ENCODE measurements at regions not wholly inside any gene's neighbourhood (a gene's known extent, or its start where the extent isn't known, plus 50 kb on each side); places are given as distances from the start of the nearest gene placed in this dataset.

GRCh38 chr5:12460493-12461261, 556.4 kb upstream of the CTNND2 start:
- no peak for FAIRE-seq
- CTCF ChIA-PET (ENCODE audit: partially characterized antibody) = interaction anchor here (0.9 to 1.1 kb wide), 2 partner anchors 9 to 12 kb away, joined by 3 read pairs; no protein-coding TSS in a partner anchor

More at GRCh38 chr5:12460493-12461261, 556.4 kb upstream of the CTNND2 start:
- no peak overlapping the region for H3K56ac ChIP-seq (replicated peaks; ENCODE audit: insufficient read length, low read depth, low read length)
- no peaks in the 10 kb centered on the region for H4K20me1 ChIP-seq (replicated peaks in 1 of 2; ENCODE audit: control insufficient read depth in 1 of 2, insufficient read depth in 2 of 2, low read length in 2 of 2)
- H4K91ac ChIP-seq (replicated peaks; ENCODE audit: insufficient read length, low read length) = no peak overlapping the region
- no peaks in the 10 kb centered on the region for H3K79me2 ChIP-seq (ENCODE audit: control insufficient read depth in 1 of 2, insufficient read depth in 2 of 2, low read length in 2 of 2)
- no peak overlapping the region for H2BK12ac ChIP-seq (ENCODE audit: low read depth, low read length)
- no peak overlapping the region for H3K9ac ChIP-seq (replicated peaks in 1 of 4; ENCODE audit: extremely low read depth in 1 of 4, low read depth in 3 of 4, low read length in 3 of 4)
- H3K27ac ChIP-seq (ENCODE audit: low read depth, low read length) = no peak overlapping the region
- no peaks in the 10 kb centered on the region for H3K27me3 ChIP-seq (replicated peaks in 1 of 4; ENCODE audit: control insufficient read depth in 3 of 4, extremely low read depth in 1 of 4, insufficient read depth in 3 of 4, low read length in 3 of 4)
- H3K4me1 ChIP-seq (replicated peaks in 1 of 4; ENCODE audit: control insufficient read depth in 3 of 4, insufficient read depth in 4 of 4, low read length in 3 of 4) = 0 out of 7 replicates have a peak, but pooled peaks cover 0 to 3% (median 0%) of the 10 kb centered on the region in 4 experiments
- TF ChIP-seq RFX5 (IDR thresholded peaks at IDR 0.05; ENCODE audit: borderline replicate concordance, low read depth, low read length) (no peak), SAP30 (IDR thresholded peaks at IDR 0.05; ENCODE audit: insufficient read depth, insufficient replicate concordance, low read length) (no peak), CHD1 (IDR thresholded peaks at IDR 0.05; ENCODE audit: low read depth, low read length) (no peak)
- H2AK5ac ChIP-seq (ENCODE audit: low read depth, low read length) = no peak overlapping the region
- no peak overlapping the region for H4K5ac ChIP-seq (ENCODE audit: insufficient read length, low read depth, low read length)
- H2BK15ac ChIP-seq (ENCODE audit: low read length) = no peak overlapping the region
- peak overlapping the region; percentile 92 for H2AFZ ChIP-seq (ENCODE audit: low read length)
- peak overlapping the region; percentile 74; the same call in 1 of the 2 replicates for H2BK5ac ChIP-seq (ENCODE audit: low read depth, low read length)
- H3K14ac ChIP-seq (ENCODE audit: insufficient read length) = no peak overlapping the region
- no peak overlapping the region for H4K8ac ChIP-seq (ENCODE audit: extremely low read depth, insufficient read depth, low read length)
- no peak overlapping the region for H3K4me3 ChIP-seq (ENCODE audit: extremely low read depth in 1 of 4, insufficient read depth in 2 of 4, low read depth in 3 of 4, low read length in 4 of 4)
- no peaks in the 10 kb centered on the region for H3K23me2 ChIP-seq (ENCODE audit: low read depth, low read length)
- H3K4me2 ChIP-seq (ENCODE audit: insufficient read depth in 1 of 2, low read depth in 2 of 2, low read length in 2 of 2) = no peak overlapping the region
- POLR2A ChIA-PET (ENCODE audit: partially characterized antibody) = no interaction called here
- H3K23ac ChIP-seq (ENCODE audit: insufficient read length) = no peak overlapping the region
- H3K4ac ChIP-seq (replicated peaks; ENCODE audit: insufficient read length, low read depth, low read length) = no peak overlapping the region
- H3K18ac ChIP-seq (ENCODE audit: extremely low read depth, low read length) = no peak overlapping the region
- H2BK120ac ChIP-seq (replicated peaks; ENCODE audit: low read depth, low read length) = no peak overlapping the region
- H3K79me1 ChIP-seq (ENCODE audit: low read depth, low read length) = no peaks in the 10 kb centered on the region
- 82% methylated on average over 8 of the region's 8 CpGs; no CpG with 5 or more reads in 1 of the 2 experiments for WGBS, 2 experiments (ENCODE audit: extremely low coverage in 1 of 2, insufficient coverage in 1 of 2, insufficient read length in 1 of 2, insufficient replicate concordance in 2 of 2, low coverage in 1 of 2, low lambda C conversion rate in 2 of 2, missing lambda C conversion rate in 1 of 2)
- DNase-seq (ENCODE audit: low read depth in 1 of 2, low spot score in 2 of 2) = no peak
- 0 out of 4 replicates have a peak, but pooled peaks cover 0 to 3% of the 10 kb centered on the region in 2 experiments for H3K9me3 ChIP-seq (ENCODE audit: insufficient read depth in 2 of 2, low read depth in 1 of 2, low read length in 1 of 2)
- H3K36me3 ChIP-seq (ENCODE audit: control insufficient read depth in 2 of 4, insufficient read depth in 4 of 4, low read length in 3 of 4) = no peaks in the 10 kb centered on the region
- H2BK20ac ChIP-seq (ENCODE audit: low read length) = no peak overlapping the region

All from H1 (cell line).